ENCODE measurements at regions not wholly inside any gene's neighbourhood (a gene's known extent, or its start where the extent isn't known, plus 50 kb on each side); places are given as distances from the start of the nearest gene placed in this dataset.
"Not testable (repeated sequence)": the region's sequence is repeated elsewhere in the genome, so short reads cannot be mapped to it uniquely, and the experiment has no call there.

DNA sequence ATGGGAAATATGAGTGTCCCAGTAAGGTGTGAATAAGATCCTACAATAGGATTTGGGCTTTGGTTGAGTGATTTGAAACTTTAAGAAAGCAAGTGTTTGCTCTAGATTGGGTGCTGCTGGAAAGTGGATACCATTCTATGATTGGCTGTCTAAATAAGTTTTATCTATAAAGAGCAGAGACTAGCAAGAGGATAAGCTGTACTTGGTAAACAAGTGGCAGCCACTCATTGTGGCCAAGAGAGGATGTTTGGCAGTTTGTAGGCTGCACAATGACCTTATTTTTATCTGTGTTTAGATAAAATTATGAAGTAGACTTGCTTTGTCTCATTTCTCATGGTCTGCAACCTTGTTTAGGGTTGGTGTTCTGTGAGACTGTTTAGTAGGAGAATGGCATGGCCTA lies 341.6 kb upstream of the PIK3R1 start:
- no peak for TF ChIP-seq POLR2A (IDR thresholded peaks at IDR 0.05)
- no peak for TF ChIP-seq EP300 (IDR thresholded peaks at IDR 0.05)
- TF ChIP-seq, protein P1, sequence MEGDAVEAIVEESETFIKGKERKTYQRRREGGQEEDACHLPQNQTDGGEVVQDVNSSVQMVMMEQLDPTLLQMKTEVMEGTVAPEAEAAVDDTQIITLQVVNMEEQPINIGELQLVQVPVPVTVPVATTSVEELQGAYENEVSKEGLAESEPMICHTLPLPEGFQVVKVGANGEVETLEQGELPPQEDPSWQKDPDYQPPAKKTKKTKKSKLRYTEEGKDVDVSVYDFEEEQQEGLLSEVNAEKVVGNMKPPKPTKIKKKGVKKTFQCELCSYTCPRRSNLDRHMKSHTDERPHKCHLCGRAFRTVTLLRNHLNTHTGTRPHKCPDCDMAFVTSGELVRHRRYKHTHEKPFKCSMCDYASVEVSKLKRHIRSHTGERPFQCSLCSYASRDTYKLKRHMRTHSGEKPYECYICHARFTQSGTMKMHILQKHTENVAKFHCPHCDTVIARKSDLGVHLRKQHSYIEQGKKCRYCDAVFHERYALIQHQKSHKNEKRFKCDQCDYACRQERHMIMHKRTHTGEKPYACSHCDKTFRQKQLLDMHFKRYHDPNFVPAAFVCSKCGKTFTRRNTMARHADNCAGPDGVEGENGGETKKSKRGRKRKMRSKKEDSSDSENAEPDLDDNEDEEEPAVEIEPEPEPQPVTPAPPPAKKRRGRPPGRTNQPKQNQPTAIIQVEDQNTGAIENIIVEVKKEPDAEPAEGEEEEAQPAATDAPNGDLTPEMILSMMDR (IDR thresholded peaks at IDR 0.05), result no peak
- Histone ChIP-seq H3K9me3 (no peaks in the 10 kb centered on the region), H3K4me1 (peaks cover 0 to 11% (median 5%) of the 10 kb centered on the region in 4 donors), H3K4me3 (no peak overlapping the region), H3K27me3 (no peaks in the 10 kb centered on the region), H3K36me3 (no peaks in the 10 kb centered on the region), H3K27ac (no peak overlapping the region)
- no peak for DNase-seq (ENCODE audit: low spot score in 2 of 2)

DNA sequence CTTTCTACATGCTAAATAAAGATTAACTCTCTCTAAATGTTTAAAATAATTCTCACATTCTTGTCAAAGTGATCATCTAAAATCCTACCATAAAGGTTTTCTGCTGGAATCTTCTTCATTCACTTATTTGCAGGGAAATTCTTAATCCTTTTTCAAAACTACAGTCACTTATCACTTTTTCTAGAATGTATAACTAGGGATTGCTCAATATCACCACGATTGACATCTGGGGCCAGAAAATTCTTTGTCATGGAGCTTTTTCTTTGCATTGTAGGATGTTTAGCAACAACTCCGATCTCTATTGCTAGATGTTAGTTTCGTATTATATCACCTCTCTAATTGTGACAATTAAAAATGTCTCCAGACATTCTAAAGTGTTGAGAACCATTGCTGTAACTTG lies 344.9 kb upstream of the PIK3R1 start:
- DNase-seq (ENCODE audit: low spot score in 2 of 2), result no peak
- Histone ChIP-seq H3K4me1 (no peaks in the 10 kb centered on the region), H3K9me3 (no peaks in the 10 kb centered on the region), H3K4me3 (no peak overlapping the region), H3K27me3 (no peaks in the 10 kb centered on the region), H3K27ac (no peak overlapping the region), H3K36me3 (no peaks in the 10 kb centered on the region)
- 80 to 83% methylated on average over 3 of the region's 3 CpGs for WGBS, 2 donors
- TF ChIP-seq POLR2A (IDR thresholded peaks at IDR 0.05) (no peak), EP300 (IDR thresholded peaks at IDR 0.05) (no peak)
- TF ChIP-seq, protein P1 (IDR thresholded peaks at IDR 0.05), result no peak

DNA sequence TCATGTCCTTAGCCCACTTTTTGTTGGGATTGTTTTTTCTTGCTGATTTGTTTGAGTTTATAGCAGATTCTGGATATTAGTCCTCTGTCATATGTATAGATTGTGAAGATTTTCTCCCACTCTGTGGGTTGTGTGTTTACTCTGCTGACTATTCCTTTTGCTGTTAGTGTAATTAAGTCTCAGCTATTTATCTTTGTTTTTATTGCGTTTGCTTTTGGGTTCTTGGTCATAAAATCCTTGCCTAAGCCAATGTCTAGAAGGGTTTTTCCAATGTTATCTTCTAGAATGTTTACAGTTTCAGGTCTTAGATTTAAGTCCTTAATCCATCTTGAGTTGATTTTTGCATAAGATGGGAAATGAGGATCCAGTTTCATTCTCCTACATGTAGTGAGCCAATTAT lies 351.2 kb upstream of the PIK3R1 start:
- H3K27ac ChIP-seq; H3K27me3 ChIP-seq; H3K9me3 ChIP-seq; H3K4me3 ChIP-seq; H3K36me3 ChIP-seq; H3K4me1 ChIP-seq; DNase-seq (ENCODE audit: low spot score in 2 of 2): not testable (repeated sequence)
- WGBS, 2 donors, result 30 to 85% methylated on average over 1 of the region's 1 CpG

DNA sequence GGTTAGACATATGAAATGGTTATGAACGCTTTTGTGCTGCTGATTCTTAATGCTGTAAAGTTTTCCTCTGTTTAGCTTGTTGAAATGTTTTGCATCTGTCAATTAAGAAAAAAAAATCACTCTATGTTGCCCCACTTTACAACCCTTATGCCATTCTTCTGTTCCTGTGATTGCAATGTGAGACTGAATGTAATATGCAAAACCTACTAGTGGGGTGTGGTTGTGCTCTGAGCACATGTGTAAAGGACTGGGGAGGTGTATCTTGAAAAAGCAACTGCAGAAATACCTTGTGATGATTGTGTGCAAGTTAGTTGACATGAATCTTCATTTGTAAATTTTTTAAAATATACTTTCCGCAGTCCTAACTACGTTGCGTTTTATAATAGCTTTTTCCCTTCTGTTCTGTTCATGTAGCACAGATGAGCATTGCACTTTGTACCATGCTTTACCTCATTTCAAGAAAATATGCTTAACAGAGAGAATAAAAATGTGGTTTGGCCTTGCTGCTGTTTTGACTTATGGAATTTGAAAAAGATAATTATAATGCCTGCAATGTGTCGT lies 357.0 kb upstream of the PIK3R1 start:
- WGBS, 2 donors, result 91 to 93% methylated on average over 5 of the region's 5 CpGs
- TF ChIP-seq POLR2A (IDR thresholded peaks at IDR 0.05), result no peak
- TF ChIP-seq EP300 (IDR thresholded peaks at IDR 0.05), result no peak
- TF ChIP-seq, protein P1 (IDR thresholded peaks at IDR 0.05), result no peak
- no peak for DNase-seq (ENCODE audit: low spot score in 2 of 2)
- H3K36me3 ChIP-seq, result no peaks in the 10 kb centered on the region
- H3K27me3 ChIP-seq, result no peaks in the 10 kb centered on the region
- no peak overlapping the region for H3K4me3 ChIP-seq
- H3K27ac ChIP-seq, result no peak overlapping the region
- peaks cover 0 to 3% (median 0%) of the 10 kb centered on the region in 4 donors for H3K9me3 ChIP-seq
- peaks cover 0 to 4% (median 0%) of the 10 kb centered on the region in 4 donors for H3K4me1 ChIP-seq

DNA sequence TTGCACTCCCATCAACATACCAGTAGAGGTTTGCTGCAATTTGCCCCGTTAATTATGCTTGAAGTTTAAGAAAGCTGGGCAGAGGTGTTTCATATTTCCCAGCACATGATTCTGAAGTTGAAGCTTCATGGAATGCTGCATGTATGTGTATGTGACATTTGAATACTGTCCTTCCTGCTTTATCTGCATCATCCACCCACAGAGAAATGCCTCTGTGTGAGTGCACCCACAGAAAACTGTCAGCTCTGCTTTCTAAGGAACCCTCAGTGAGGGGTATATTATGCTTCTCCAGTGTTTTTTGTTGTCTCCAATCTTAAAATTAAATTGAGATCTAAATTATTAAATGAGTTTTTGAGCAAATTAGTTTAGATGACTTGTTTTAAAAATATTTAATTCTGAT lies 358.1 kb upstream of the PIK3R1 start:
- WGBS, 2 donors, result 74 to 83% methylated on average over 1 of the region's 1 CpG
- no peaks in the 10 kb centered on the region for H3K36me3 ChIP-seq

More for the DNA sequence above, 358.1 kb upstream of the PIK3R1 start:
- Histone ChIP-seq H3K27me3 (no peaks in the 10 kb centered on the region), H3K9me3 (peaks cover 0 to 3% (median 0%) of the 10 kb centered on the region in 4 donors), H3K4me3 (no peak overlapping the region), H3K4me1 (peaks cover 0 to 4% (median 0%) of the 10 kb centered on the region in 4 donors), H3K27ac (no peak overlapping the region)
- no peak for TF ChIP-seq POLR2A (IDR thresholded peaks at IDR 0.05)
- TF ChIP-seq EP300 (IDR thresholded peaks at IDR 0.05), result no peak
- TF ChIP-seq, protein P1 (IDR thresholded peaks at IDR 0.05), result no peak
- DNase-seq (ENCODE audit: low spot score in 2 of 2), result no peak

Data from tibial nerve (tissue), 4 donors.